Body of pancreas (tissue), 4 donors: ENCODE measurements at regions not wholly inside any gene's neighbourhood (a gene's known extent, or its start where the extent isn't known, plus 50 kb on each side); places are given as distances from the start of the nearest gene placed in this dataset.

Experiments used
- CTCF ChIP-seq, 7 experiments: fragments of 450-650 bp in 4 of 7; fragments of 200-600 bp in 3 of 7; sonication (generic) in 3 of 7; IDR thresholded peaks; one replicate each; pipeline ENCODE4 v1.5.1; 2016 to 2019; ENCODE audit warnings: antibody characterized with exemption in 7 of 7
- POLR2A ChIP-seq, 3 donors: fragments of 450-650 bp; IDR thresholded peaks; one replicate each; pipeline ENCODE4 v1.6.1; 2016; ENCODE audit warnings: antibody characterized with exemption in 3 of 3, mild to moderate bottlenecking in 2 of 3

DNA sequence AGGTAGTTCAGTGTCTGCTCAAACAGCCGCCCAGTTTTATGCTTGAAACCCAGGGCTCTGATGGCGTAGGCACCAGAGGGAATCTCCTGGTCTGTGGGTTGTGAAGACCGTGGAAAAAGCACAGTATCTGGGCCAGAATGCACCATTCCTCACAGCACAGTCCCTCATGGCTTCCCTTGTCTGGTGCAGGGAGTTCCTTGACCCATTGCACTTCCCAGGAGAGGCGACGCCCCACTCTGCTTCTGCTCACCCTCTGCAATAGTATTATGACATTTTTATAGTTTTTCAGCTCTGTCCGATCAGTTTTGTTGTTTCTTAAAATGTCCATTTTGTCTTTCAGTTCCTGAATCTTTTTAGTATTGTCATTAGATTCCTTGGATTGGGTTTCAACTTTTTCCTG is 343.5 kb downstream of the EDEM1 start:
- TF ChIP-seq CTCF (IDR thresholded peaks at IDR 0.05) (no peak), POLR2A (IDR thresholded peaks at IDR 0.05) (no peak)
